HEK293T (cell line): ENCODE measurements at regions not wholly inside any gene's neighbourhood (a gene's known extent, or its start where the extent isn't known, plus 50 kb on each side); places are given as distances from the start of the nearest gene placed in this dataset.

ENCODE experiments used
- CTCF ChIA-PET: fragments of 350-600 bp; formaldehyde crosslinking; extraction: SDS; loops from one replicate; lab custom pipeline; 2021; ENCODE audit warnings: antibody characterized with exemption, inconsistent platforms; lab: Yijun Ruan, JAX
- POLR2A ChIA-PET: fragments of 350-600 bp; formaldehyde crosslinking; extraction: SDS; loops from one replicate; lab custom pipeline; 2020; ENCODE audit warnings: antibody characterized with exemption, inconsistent platforms; lab: Yijun Ruan, JAX
- DNase-seq: peaks from one replicate; pipeline ENCODE4 v3.0.0; 2012; ENCODE audit warnings: mixed read lengths; ENCODE audit errors: extremely low spot score
- ARNT ChIP-seq: fragments of 450-650 bp; IDR thresholded peaks from 2 replicates; pipeline ENCODE4 v1.6.1; 2017; ENCODE audit warnings: mild to moderate bottlenecking
- BHLHE40 ChIP-seq: fragments of 450-650 bp; IDR thresholded peaks from 2 replicates; pipeline ENCODE4 v1.6.1; 2016; ENCODE audit warnings: mild to moderate bottlenecking, moderate library complexity, borderline replicate concordance
- CTBP1 ChIP-seq: fragments of 450-650 bp; IDR thresholded peaks from 2 replicates; pipeline ENCODE4 v1.6.1; 2016; ENCODE audit warnings: borderline replicate concordance
- ELF4 ChIP-seq: fragments of 450-650 bp; IDR thresholded peaks from 2 replicates; pipeline ENCODE4 v1.6.1; 2017; ENCODE audit warnings: antibody characterized with exemption
- FOXA1 ChIP-seq: fragments of 450-650 bp; IDR thresholded peaks from 2 replicates; pipeline ENCODE4 v1.6.1; 2016; ENCODE audit warnings: mild to moderate bottlenecking
- FOXK2 ChIP-seq: fragments of 450-650 bp; IDR thresholded peaks from 2 replicates; pipeline ENCODE4 v1.6.1; 2016; ENCODE audit warnings: mild to moderate bottlenecking
- FOXM1 ChIP-seq: fragments of 450-650 bp; IDR thresholded peaks from 2 replicates; pipeline ENCODE4 v1.6.1; 2017; ENCODE audit warnings: mild to moderate bottlenecking, borderline replicate concordance
- HDGF ChIP-seq: fragments of 450-650 bp; IDR thresholded peaks from 2 replicates; pipeline ENCODE4 v1.6.1; 2017; ENCODE audit warnings: antibody characterized with exemption, borderline replicate concordance
- L3MBTL2 ChIP-seq: fragments of 450-650 bp; conservative IDR thresholded peaks from 2 replicates; pipeline ENCODE4 v1.6.1; 2016; ENCODE audit warnings: mild to moderate bottlenecking
- LEF1 ChIP-seq: fragments of 450-650 bp; IDR thresholded peaks from 2 replicates; pipeline ENCODE4 v1.6.1; 2017; ENCODE audit warnings: mild to moderate bottlenecking, borderline replicate concordance
- NFRKB ChIP-seq: fragments of 450-650 bp; IDR thresholded peaks from 2 replicates; pipeline ENCODE4 v1.6.1; 2016; ENCODE audit warnings: mild to moderate bottlenecking, moderate library complexity
- PKNOX1 ChIP-seq: fragments of 450-650 bp; IDR thresholded peaks from 2 replicates; pipeline ENCODE4 v1.6.1; 2016
- SP1 ChIP-seq: fragments of 450-650 bp; IDR thresholded peaks from 2 replicates; pipeline ENCODE4 v1.6.1; 2017
- SUZ12 ChIP-seq: fragments of 450-650 bp; IDR thresholded peaks from 2 replicates; pipeline ENCODE4 v1.6.1; 2016; ENCODE audit warnings: mild to moderate bottlenecking
- TARDBP ChIP-seq: fragments of 450-650 bp; IDR thresholded peaks from 2 replicates; pipeline ENCODE4 v1.6.1; 2016
- ZNF384 ChIP-seq: fragments of 450-650 bp; IDR thresholded peaks from 2 replicates; pipeline ENCODE4 v1.6.1; 2016

GRCh38 chr3:72348357-72348756 lies 499.9 kb downstream of the SHQ1 start:
- CTCF ChIA-PET, result no interaction called here
- POLR2A ChIA-PET, result no interaction called here

GRCh38 chr3:72347819-72348319 lies 500.4 kb downstream of the SHQ1 start:
- DNase-seq, result no peak

More at GRCh38 chr3:72348357-72348756, 499.9 kb downstream of the SHQ1 start:
- DNase-seq, result no peak
- TF ChIP-seq ELF4 (no peak), TARDBP (no peak), PKNOX1 (no peak), FOXA1 (no peak), ARNT (no peak), BHLHE40 (no peak), FOXM1 (no peak), FOXK2 (no peak), HDGF (no peak), NFRKB (no peak), SP1 (no peak), L3MBTL2 (no peak), CTBP1 (no peak), LEF1 (no peak)

GRCh38 chr3:72346526-72346926 lies 501.7 kb downstream of the SHQ1 start:
- no peak for DNase-seq
- POLR2A ChIA-PET, result no interaction called here
- no peak for TF ChIP-seq ARNT
- no peak for TF ChIP-seq BHLHE40
- no peak for TF ChIP-seq L3MBTL2
- TF ChIP-seq SUZ12, result no peak
- no peak for TF ChIP-seq CTBP1
- CTCF ChIA-PET, result no interaction called here

More at GRCh38 chr3:72347819-72348319, 500.4 kb downstream of the SHQ1 start:
- POLR2A ChIA-PET, result no interaction called here
- no peak for TF ChIP-seq LEF1
- TF ChIP-seq BHLHE40, result no peak
- TF ChIP-seq CTBP1, result no peak
- no peak for TF ChIP-seq L3MBTL2
- TF ChIP-seq ARNT, result no peak
- no peak for TF ChIP-seq TARDBP
- TF ChIP-seq NFRKB, result no peak
- no peak for TF ChIP-seq ZNF384
- no peak for TF ChIP-seq SUZ12
- no peak for TF ChIP-seq HDGF
- no peak for TF ChIP-seq SP1
- TF ChIP-seq ELF4, result no peak
- no peak for TF ChIP-seq PKNOX1
- TF ChIP-seq FOXM1, result no peak
- no peak for TF ChIP-seq FOXK2
- CTCF ChIA-PET, result no interaction called here

- ChIA-PET CTCF (no interaction called here), POLR2A (no interaction called here)
Measured at GRCh38 chr3:72345980-72346379, 502.3 kb downstream of the SHQ1 start.

GRCh38 chr3:72345237-72345878 lies 502.9 kb downstream of the SHQ1 start:
- CTCF ChIA-PET, result interaction anchor here (0.7 kb wide), 1 partner anchor 13 kb away, joined by 3 read pairs; no protein-coding TSS in a partner anchor

More at GRCh38 chr3:72345980-72346379, 502.3 kb downstream of the SHQ1 start:
- no peak for DNase-seq
- TF ChIP-seq SUZ12, result no peak
- no peak for TF ChIP-seq TARDBP
- no peak for TF ChIP-seq FOXK2
- no peak for TF ChIP-seq ZNF384
- TF ChIP-seq FOXM1, result no peak
- no peak for TF ChIP-seq ARNT
- TF ChIP-seq L3MBTL2, result no peak
- TF ChIP-seq PKNOX1, result no peak
- TF ChIP-seq CTBP1, result no peak
- TF ChIP-seq BHLHE40, result no peak
- TF ChIP-seq LEF1, result no peak
- TF ChIP-seq FOXA1, result no peak
- no peak for TF ChIP-seq NFRKB

GRCh38 chr3:72344647-72345046 lies 503.6 kb downstream of the SHQ1 start:
- CTCF ChIA-PET, result interaction anchor here (0.7 kb wide), 1 partner anchor 13 kb away, joined by 3 read pairs; no protein-coding TSS in a partner anchor

More at GRCh38 chr3:72345237-72345878, 502.9 kb downstream of the SHQ1 start:
- no peak for DNase-seq
- TF ChIP-seq TARDBP (no peak), CTBP1 (no peak)
- POLR2A ChIA-PET, result no interaction called here

More at GRCh38 chr3:72344647-72345046, 503.6 kb downstream of the SHQ1 start:
- POLR2A ChIA-PET, result no interaction called here
- no peak for TF ChIP-seq TARDBP
- no peak for TF ChIP-seq SP1
- no peak for TF ChIP-seq NFRKB
- no peak for TF ChIP-seq SUZ12
- no peak for TF ChIP-seq CTBP1
- TF ChIP-seq ZNF384, result no peak
- no peak for TF ChIP-seq ARNT
- no peak for DNase-seq
